ENCODE measurements at regions not wholly inside any gene's neighbourhood (a gene's known extent, or its start where the extent isn't known, plus 50 kb on each side); places are given as distances from the start of the nearest gene placed in this dataset.

- TF ChIP-seq CTCF (IDR thresholded peaks at IDR 0.05) (no peak), POLR2A (IDR thresholded peaks at IDR 0.05) (no peak)
Observed at GRCh38 chr1:233815357-233815756, 89.1 kb upstream of the SLC35F3 start.
